Posterior vena cava (tissue), 2 donors: ENCODE measurements at regions not wholly inside any gene's neighbourhood (a gene's known extent, or its start where the extent isn't known, plus 50 kb on each side); places are given as distances from the start of the nearest gene placed in this dataset.

Experiments
- DNase-seq: peaks from one replicate; pipeline ENCODE4 v3.0.0-alpha.2; 2020; ENCODE audit warnings: low spot score
- intact Hi-C, 2 donors: fragments of 100-400 bp; cut with DNase I; formaldehyde crosslinking; loops; one replicate each; pipeline versions ENCODE4 v1.14.1 to v1.14.2; 2022 to 2023
- donor health status: DM: yes; HTN: yes; CAD: no.
- donor health status: DM: yes; HTN: yes; CAD: no.

DNA sequence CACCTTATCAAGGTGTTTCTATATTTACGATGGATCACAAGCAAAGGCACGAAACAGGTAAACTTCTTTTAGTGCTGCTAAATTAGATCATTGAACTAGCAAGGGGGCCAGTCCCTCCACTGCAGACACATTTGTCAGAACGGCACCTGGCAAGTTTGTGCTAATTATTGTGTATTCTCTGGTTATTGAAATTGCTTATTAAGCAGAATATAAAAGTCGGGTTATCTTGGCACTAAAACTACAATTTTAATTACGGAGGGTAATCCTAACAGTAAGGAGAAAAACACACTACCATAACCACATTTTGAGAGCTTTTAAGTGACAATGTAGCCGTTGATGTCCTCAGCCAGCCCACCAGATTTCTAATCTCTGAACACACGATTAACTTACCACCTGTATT is 118.9 kb upstream of the BTN3A2 start:
- intact Hi-C loops: no loop called here
- DNase-seq: no peak

DNA sequence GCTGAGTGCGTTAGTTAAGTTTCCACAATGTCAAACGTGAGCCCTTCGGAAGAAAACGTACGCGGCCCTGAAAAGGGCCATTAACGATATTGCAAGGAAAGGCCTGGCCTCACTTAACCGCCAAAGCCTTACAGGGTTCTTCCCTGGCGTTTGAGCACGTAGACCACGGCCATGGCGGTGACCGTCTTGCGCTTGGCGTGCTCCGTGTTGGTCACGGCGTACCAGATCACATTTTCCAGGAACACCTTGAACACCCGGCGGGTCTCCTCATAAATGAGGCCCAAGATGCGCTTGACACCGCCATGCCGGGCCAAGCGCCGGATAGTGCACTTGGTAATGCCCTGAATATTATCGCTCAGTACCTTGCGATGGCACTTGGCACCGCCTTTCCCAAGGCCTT is 118.4 kb upstream of the BTN3A2 start:
- no peak for DNase-seq

DNA sequence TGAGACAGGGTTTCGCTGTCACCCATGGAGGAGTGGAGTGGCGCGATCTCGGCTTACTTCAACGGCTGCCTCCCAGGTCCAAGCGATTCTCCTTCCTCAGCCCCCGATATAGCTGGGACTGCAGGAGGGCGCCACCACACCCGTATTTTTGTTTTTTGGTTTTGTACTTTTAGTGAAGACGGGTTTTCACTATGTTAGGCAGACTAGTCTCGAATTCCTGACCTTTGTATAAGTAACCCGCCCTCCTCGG is 115.4 kb upstream of the BTN3A2 start:
- intact Hi-C loops: no loop called here
- DNase-seq: no peak

More for the DNA sequence above, 118.4 kb upstream of the BTN3A2 start:
- intact Hi-C loops: no loop called here

DNA sequence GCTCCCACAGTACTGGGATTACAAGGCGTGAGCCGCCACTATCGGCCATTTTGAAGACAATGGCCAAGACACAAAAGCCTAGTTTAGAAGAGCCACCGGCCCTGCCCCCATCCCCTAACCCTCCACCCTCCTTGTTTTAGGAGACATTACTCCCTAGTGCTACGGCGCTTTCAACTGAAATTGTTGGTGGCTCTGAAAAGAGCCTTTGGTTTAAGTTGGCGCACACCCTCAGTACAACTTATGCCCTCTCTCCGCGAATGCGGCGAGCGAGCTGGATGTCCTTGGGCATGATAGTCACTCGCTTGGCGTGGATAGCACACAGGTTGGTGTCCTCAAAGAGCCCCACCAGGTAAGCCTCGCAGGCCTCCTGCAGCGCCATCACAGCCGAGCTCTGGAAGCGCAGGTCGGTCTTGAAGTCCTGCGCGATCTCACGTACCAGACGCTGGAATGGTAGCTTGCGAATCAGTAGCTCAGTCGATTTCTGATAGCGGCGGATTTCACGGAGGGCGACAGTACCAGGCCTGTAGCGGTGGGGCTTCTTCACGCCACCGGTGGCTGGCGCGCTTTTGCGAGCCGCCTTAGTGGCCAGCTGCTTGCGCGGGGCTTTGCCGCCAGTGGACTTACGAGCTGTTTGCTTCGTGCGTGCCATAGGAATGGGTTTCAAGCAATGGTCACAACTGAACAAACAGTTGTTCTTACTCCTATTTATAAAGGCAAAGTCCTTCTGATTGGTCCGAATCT is 114.9 kb upstream of the BTN3A2 start:
- DNase-seq: no peak

DNA sequence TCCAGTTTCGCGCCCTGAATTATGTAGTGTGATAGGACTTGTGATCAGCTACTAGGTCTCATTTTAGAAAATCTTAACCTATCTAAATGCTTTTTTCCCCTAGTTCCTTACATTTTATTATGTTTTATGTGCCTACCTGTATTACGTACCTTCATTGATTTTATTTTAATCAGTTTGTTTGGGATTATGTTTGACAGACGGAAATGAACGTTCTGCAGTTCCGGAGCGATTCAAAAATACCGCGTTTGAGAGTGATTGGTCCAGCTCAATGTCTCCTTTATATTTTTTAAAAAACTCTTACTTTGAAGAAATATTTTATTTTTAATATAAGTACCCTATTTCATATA is 114.3 kb upstream of the BTN3A2 start:
- DNase-seq: no peak
- intact Hi-C loops: no loop called here

More for the DNA sequence above, 114.9 kb upstream of the BTN3A2 start:
- intact Hi-C loops: no loop called here

DNA sequence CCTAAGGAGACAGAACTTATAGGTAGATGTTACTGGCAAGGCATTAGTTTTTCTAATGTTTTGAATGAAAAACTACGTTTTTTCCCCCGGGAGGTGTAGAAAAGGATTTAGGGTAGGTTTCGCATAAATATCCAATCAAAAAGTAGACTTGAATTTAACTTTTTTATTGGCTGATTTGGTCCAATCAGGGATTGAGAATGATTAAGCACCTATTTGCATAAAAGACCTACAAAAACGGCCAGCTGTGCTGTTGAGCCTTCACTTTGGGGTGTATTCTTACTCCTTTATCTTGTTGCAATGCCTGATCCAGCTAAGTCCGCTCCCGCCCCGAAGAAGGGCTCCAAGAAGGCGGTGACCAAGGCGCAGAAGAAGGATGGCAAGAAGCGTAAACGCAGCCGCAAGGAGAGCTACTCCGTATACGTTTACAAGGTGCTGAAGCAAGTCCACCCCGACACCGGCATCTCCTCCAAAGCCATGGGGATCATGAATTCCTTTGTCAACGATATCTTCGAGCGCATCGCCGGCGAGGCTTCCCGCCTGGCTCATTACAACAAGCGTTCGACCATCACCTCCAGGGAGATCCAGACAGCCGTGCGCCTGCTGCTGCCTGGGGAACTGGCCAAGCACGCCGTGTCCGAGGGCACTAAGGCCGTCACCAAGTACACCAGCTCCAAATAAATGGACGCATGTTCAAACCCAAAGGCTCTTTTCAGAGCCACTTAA is 113.5 kb upstream of the BTN3A2 start:
- intact Hi-C loops: no loop called here
- DNase-seq: peak; percentile 85

DNA sequence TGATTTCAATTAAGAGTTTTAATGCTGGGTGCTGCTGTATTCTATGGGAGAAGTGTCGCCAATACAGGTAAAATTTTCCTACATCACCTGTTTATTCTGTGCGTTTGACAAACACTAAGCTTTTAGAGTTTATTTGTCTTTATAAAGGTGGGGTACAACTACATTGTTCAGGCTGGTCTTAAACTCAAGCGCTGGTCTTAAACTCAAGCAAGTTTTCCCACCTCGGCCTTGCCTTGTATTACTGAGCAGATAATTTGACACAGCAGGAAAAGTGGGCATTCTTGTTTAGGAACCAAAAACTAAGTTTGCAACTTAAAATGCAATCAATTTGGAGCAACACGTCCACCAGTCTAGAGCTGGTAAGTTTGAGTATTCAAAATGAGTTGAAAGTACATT is 112.9 kb upstream of the BTN3A2 start:
- DNase-seq: no peak
- intact Hi-C loops: no loop called here

DNA sequence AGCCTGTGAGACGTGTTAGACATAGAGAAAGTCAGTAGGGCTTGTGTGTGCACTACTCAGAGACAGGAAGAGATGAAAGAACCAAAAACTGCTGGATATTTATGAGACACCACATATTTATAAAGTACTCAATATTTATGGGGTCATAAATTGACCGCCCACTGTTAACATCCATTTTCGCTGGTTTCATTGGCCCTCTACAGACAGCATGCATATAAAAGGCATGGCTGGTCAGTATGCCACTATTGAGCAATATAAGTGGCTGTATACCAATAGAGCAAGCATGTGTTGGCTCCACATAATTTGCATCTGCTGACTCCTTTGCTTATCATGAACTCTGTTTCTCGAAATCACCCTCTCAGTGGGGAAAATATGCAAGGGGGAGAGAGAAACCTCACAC is 110.3 kb upstream of the BTN3A2 start:
- DNase-seq: no peak
- intact Hi-C loops: no loop called here

DNA sequence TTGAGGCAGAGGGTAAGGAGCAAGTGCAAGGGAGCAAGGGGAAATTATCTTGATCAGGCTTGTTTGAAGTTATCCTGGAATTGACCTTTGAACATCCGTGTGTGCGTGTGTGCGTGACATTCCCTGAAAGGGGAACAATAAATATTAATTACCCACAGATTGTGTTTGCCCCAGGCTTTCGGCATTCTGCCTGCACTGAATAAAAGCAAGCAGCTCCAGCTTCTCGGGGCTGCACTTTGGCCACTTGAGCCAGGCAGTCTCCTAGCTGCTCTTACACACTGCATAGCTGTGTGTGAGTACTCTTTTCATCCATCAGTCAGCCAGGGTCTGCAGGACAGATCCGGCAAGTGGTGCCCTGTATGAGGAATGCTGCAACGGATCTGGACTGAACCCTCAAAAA is 107.7 kb upstream of the BTN3A2 start:
- DNase-seq: no peak
- intact Hi-C loops: no loop called here

DNA sequence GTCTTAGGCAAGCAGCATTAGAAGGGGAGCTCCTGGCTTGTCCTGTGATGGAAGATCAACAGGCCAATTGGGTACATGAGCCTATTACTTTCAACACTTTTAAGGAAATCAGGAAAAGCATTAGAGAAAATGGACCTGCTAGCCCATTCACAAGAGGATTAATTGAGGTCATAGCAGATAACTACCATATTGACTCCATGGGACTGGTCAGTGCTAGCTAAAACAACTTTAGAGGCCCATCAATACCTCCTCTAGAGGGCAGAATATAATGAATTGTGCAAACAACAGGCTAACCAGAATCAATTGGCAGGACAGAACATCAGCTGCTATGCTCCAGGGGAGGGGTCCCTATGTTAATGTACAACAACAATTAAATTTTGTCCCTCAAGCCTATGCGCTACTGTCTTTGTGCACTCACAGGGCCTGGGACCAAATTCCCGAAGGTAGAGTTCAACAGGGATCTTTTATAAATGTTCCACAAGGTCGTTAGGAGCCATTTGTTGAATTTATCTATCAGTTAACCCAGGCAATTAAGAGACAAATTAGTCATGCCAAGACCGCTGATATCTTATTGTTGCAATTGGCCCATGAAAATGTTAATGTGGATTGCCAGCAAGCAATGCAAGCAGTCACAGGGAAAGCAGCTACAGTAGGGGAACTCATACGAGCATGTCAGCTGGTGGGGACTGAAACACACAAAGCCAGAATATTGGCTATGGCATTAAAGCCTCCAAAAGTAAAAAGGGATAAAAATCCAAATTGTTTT is 106.6 kb upstream of the BTN3A2 start:
- DNase-seq: no peak
- intact Hi-C loops: no loop called here

DNA sequence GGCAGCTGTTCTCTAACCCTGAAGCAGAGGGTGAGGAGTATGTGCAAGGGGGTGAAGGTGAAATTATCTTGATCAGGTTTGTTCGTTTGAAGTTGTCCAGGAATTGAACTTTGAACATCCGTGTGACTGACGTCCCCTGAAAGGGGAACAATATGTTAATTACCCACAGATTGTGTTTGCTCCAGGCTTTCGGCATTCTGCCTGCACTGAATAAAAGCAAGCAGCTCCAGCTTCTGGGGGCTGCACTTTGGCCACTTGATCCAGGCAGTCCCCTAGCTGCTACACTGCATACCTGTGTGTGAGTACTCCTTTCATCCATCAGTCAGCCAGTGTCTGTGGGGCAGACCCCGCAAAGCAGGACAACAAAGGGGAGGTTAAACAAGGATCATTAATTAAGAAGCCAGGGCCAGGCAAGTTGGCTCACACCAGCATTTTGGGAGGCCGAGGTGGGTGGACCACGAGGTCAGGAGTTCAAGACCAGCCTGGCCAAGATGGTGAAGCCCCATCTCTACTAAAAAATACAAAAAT is 104.8 kb upstream of the BTN3A2 start:
- intact Hi-C loops: no loop called here
- DNase-seq: no peak

DNA sequence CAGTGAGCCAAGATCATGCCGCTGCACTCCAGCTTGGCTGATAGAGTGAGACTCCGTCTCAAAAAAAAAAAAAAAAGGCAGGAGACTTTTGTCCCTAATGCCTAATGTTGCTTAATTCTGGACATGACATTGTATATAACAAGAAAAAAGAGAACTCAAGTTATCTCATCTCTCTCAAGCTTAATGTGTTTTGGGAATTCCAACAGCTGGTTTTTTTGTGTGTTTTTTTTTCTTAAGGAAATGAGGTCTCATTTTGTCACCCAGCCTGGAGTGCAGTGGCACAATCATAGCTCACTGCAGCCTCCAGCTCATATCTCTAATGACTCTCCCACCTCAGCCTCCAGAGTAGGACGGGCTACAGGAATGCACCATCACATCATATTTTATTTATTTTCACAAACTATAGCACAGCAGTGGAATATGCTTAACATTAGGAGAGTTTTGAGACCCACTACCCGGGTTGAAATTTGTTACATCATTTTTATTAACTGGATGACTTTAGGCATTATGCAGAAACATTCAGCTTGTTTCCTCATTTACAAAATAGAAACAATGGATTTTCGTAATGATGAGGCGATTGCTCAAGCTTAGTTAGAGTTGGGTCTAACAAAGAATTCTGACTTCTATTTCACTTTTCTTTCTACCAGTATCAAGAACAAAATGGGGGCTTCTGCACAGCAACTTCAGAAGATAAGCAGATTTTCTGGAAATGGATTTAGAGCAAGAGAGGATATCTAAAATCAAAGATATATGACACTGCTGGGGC is 104.1 kb upstream of the BTN3A2 start:
- DNase-seq: no peak
- intact Hi-C loops: no loop called here

DNA sequence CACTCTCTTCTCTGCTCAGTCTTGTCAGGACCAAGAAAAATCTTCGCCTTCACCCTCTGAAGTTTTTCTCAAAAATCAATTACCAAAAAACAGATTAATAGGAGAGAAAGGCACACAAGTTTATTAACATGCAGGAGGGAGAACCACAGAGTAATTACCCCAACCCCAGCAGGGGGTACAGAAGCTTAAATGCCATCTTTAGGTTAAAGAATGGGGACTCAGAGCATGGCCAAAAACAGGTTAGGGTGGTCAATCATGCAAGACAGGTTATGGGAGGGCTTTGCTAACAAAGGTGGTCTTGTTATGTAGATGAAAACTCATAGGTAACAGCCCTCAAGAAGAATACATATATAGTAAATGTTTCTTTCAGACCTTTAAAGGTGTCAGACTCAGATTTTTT is 100.5 kb upstream of the BTN3A2 start:
- intact Hi-C loops: no loop called here
- DNase-seq: no peak

DNA sequence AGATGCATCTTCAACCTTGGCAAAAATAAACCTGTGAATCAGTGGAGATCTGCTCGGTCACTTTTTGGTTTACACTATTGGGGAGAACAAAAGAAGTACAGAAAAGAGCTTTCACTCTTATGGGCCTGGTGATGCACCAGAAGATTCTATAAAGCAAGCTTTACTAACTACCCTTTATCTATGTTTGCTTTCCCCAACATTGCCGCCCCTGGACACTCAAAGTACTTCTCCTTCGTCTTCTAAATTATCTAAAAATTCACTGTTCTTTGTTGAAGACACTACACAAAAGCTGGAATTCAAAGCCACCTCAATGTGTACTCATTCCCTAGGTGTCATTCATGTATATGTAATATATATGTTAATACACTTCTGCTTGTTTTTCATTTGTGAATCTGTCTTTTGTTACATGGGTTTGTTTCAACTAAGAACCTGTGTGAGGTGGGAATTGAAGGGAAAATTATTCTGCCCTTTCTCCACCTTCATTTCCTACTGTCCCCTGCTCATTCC is 97.9 kb upstream of the BTN3A2 start:
- DNase-seq: no peak
- intact Hi-C loops: no loop called here

DNA sequence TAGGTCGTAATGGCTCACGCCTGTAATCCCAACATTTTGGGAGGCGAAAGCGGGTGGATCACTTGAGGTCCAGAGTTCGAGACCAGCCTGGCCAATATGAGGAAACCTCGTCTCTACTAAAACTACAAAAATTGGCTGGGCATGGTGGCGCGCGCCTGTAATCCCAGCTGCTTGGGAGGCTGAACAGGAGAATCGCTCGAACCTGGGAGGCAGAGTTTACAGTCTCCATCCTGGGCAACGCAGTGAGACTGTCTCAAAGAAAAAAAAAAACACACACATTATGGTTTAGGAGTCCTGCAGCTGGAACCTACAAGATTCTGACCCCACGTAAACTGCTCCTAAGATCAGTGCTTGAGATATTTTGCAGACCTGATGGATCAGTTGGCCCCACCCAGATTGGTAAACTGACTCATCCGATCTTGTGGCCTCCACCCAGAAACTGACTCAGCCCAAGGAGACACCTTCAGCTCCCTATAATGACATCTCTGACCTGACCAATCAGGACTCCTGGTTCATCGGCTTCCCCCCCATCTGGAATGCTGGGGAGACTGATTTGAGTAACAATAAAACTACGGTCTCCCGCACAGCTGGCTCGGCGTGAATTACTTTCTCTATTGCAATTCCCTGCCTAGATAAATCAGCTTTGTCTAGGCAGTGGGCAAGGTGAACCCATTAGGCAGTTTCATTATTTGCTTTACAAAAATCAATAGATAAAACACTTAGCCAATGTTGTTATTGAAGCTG is 96.2 kb upstream of the BTN3A2 start:
- DNase-seq: no peak
- intact Hi-C loops: no loop called here

DNA sequence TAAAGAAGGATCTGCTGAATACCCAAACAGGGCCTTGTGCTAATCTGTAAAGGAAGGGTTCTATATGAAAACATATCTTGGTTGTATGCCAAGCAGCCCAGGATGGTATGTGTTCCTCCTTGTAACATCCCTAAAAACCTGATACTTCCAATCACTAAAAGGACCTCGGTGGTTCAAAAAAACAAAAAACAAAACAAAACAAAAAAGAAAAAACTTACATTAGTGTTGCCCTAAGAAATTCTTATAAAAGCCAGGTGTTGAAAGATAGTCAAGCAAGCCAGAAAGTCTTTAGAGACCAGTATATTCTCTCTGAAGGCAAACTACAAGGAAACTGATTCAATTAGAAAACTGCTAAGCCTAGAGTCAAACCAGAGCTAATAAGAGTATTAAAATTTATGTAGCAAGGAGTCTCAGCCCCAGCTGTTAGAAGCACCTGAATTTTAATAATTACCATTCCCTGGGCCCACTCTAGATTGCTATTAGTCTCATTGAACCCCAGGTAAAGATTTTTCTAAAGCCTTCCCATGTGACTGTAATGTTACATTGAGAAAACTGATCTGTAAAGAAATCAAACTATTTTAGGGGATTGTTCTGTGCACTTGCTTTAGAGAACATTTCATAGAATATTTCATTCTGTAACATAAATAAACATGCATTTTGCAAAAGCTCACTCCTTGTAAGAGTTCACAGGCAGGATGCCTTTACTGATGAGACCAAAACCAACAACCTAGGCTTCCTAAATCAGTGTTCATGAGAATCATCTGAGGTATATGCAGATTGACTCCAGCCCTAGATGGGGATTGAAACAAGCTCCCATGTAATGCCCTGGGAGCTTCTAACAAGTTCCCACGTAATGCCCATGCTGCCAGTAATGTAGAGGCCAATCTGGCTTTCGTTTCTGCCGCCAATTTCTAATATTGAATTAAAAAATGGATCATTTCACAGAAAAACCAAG is 95.2 kb upstream of the BTN3A2 start:
- intact Hi-C loops: no loop called here
- no peak for DNase-seq

DNA sequence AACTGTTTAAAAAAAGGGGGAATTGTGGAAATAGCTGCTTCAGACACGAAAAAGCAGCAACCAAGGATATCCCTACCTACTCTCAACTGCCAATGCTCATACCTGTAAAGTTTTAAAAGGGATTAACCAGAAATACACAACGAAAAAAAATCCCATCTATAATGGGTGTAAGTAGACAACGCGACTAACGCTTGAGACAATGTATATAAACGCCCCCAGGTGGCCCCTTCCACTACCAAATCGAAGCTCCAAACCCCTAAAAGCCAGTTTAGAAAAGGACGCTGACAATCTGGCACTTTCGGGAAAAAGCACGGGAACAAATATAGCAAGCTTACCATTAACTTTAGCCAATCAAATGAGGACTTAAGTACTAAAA is 94.5 kb upstream of the BTN3A2 start:
- intact Hi-C loops: no loop called here
- DNase-seq: no peak
